Left ventricle myocardium inferior (tissue), 1 donor: ENCODE measurements at regions not wholly inside any gene's neighbourhood (a gene's known extent, or its start where the extent isn't known, plus 50 kb on each side); places are given as distances from the start of the nearest gene placed in this dataset.

Experiments
- DNase-seq: peaks from one replicate; pipeline ENCODE4 v3.0.0-alpha.2; 2020
- H3K27ac ChIP-seq: fragments of 200-600 bp; replicated peaks from 2 replicates; pipeline ENCODE4 v1.8.0; 2021
- H3K27me3 ChIP-seq: fragments of 200-600 bp; 2 replicates; pipeline ENCODE4 v1.8.0; 2021; ENCODE audit warnings: low read depth
- H3K36me3 ChIP-seq: fragments of 200-600 bp; 2 replicates; pipeline ENCODE4 v1.8.0; 2021
- H3K4me1 ChIP-seq: fragments of 200-600 bp; 2 replicates; pipeline ENCODE4 v1.8.0; 2021
- H3K4me3 ChIP-seq: fragments of 200-600 bp; 2 replicates; pipeline ENCODE4 v1.8.0; 2021; ENCODE audit warnings: mild to moderate bottlenecking, moderate library complexity
- H3K9me3 ChIP-seq: fragments of 200-600 bp; replicated peaks from 2 replicates; pipeline ENCODE4 v1.8.0; 2021
- intact Hi-C: fragments of 100-400 bp; cut with micrococcal nuclease; formaldehyde crosslinking; loops from one replicate; pipeline ENCODE4 v1.11.0; 2022
- TF ChIP-seq, protein P1 (sequence below): fragments of 200-600 bp; IDR thresholded peaks from 2 replicates; pipeline ENCODE4 v1.8.0; 2021; ENCODE audit warnings: antibody characterized with exemption, mild to moderate bottlenecking, borderline replicate concordance
- donor health status: DM: no; HTN: yes; CAD: no; lungs with severe emphysema.

- TF ChIP-seq, protein P1, sequence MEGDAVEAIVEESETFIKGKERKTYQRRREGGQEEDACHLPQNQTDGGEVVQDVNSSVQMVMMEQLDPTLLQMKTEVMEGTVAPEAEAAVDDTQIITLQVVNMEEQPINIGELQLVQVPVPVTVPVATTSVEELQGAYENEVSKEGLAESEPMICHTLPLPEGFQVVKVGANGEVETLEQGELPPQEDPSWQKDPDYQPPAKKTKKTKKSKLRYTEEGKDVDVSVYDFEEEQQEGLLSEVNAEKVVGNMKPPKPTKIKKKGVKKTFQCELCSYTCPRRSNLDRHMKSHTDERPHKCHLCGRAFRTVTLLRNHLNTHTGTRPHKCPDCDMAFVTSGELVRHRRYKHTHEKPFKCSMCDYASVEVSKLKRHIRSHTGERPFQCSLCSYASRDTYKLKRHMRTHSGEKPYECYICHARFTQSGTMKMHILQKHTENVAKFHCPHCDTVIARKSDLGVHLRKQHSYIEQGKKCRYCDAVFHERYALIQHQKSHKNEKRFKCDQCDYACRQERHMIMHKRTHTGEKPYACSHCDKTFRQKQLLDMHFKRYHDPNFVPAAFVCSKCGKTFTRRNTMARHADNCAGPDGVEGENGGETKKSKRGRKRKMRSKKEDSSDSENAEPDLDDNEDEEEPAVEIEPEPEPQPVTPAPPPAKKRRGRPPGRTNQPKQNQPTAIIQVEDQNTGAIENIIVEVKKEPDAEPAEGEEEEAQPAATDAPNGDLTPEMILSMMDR = no peak
- H3K4me1 ChIP-seq = no peaks in the 10 kb centered on the region
- no peak for DNase-seq
- intact Hi-C loops = no loop called here
- H3K27me3 ChIP-seq = peaks cover 6% of the 10 kb centered on the region
- H3K9me3 ChIP-seq = peaks cover 21% of the 10 kb centered on the region
- no peak overlapping the region for H3K27ac ChIP-seq
- H3K36me3 ChIP-seq = no peaks in the 10 kb centered on the region
- H3K4me3 ChIP-seq = no peak overlapping the region
These were observed 426.7 kb upstream of the MYT1L start for GRCh38 chr2:2757764-2758163.

DNA sequence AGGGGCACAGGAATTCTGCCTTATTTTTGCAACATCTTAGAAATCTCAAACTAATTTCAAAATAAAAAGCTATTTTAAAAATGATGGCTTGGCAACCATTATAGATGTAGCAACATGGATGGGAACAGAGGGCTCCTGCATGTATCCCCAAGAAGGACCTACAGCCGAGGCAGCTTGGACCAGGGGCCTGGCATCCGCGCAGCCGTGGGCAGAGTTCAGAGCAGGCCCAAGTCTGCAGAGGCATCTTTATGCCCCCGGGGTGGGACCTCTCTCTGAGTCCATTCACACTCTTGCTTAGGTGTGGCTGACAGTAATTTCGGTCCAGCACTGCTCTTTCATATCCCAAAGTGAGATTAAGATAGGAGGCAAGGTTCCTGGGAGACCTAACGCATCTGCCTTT, 425.8 kb upstream of the MYT1L start:
- H3K27ac ChIP-seq = no peak overlapping the region
- no peaks in the 10 kb centered on the region for H3K4me1 ChIP-seq
- DNase-seq = no peak
- TF ChIP-seq, protein P1 = no peak
- no peak overlapping the region for H3K4me3 ChIP-seq
- no peaks in the 10 kb centered on the region for H3K36me3 ChIP-seq
- intact Hi-C loops = no loop called here
- H3K9me3 ChIP-seq = peaks cover 21% of the 10 kb centered on the region
- H3K27me3 ChIP-seq = peaks cover 6% of the 10 kb centered on the region

DNA sequence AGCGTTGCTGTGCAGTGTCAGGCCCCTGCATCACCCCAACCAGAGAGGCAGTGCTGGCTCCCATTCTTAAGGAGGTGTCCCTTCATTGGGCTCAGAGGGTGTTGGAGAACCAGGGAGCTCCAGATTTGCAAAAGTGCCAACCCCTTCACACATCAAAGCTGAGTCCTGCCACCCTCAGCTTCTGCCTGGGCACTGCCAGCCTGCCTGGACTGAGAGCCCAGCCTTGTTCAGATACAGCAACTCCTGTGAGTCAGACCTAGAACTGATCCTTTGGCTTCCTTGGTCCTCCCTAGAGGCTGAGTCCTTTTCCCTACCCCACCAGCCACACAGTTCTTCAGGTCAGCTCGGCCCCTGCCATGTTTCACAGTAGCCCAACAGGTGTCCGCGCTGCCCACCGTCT, 424.9 kb upstream of the MYT1L start:
- TF ChIP-seq, protein P1 = no peak
- no peaks in the 10 kb centered on the region for H3K4me1 ChIP-seq
- intact Hi-C loops = no loop called here
- peaks cover 19% of the 10 kb centered on the region for H3K9me3 ChIP-seq
- no peak for DNase-seq
- no peak overlapping the region for H3K27ac ChIP-seq
- peaks cover 6% of the 10 kb centered on the region for H3K27me3 ChIP-seq
- no peaks in the 10 kb centered on the region for H3K36me3 ChIP-seq
- H3K4me3 ChIP-seq = no peak overlapping the region

DNA sequence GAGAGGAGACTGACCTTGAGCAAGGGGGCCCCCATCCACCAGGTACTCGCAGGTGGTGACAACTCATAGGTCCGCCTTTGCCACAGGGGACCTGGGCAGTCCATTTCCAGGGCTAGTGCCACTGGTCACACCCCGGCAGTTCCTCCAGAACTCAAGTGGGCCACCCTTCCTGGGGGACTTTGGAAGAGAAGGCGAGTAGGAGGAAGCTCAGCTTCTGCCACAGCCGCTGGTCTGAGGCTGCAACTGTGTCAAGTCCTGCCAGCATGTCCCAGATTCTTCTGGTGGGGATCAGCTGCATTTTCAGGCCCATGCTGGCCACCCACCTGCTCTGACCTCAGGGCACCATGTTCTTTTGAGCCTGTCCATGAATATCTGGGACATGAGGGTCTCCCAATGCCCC, 423.9 kb upstream of the MYT1L start:
- TF ChIP-seq, protein P1 = no peak
- Histone ChIP-seq H3K4me3 (no peak overlapping the region), H3K4me1 (no peaks in the 10 kb centered on the region), H3K9me3 (peaks cover 9% of the 10 kb centered on the region), H3K36me3 (no peaks in the 10 kb centered on the region), H3K27ac (no peak overlapping the region), H3K27me3 (peaks cover 6% of the 10 kb centered on the region)
- DNase-seq = no peak
- intact Hi-C loops = no loop called here

- no peak for DNase-seq
- Histone ChIP-seq H3K9me3 (peaks cover 9% of the 10 kb centered on the region), H3K27ac (no peak overlapping the region), H3K4me3 (no peak overlapping the region), H3K36me3 (no peaks in the 10 kb centered on the region), H3K27me3 (peaks cover 6% of the 10 kb centered on the region), H3K4me1 (no peaks in the 10 kb centered on the region)
- intact Hi-C loops = no loop called here
- TF ChIP-seq, protein P1 = no peak
These were observed 420.7 kb upstream of the MYT1L start for GRCh38 chr2:2751715-2752315.
